ENCODE measurements at regions not wholly inside any gene's neighbourhood (a gene's known extent, or its start where the extent isn't known, plus 50 kb on each side); places are given as distances from the start of the nearest gene placed in this dataset.

- no peak for TF ChIP-seq MXI1 (IDR thresholded peaks at IDR 0.05; ENCODE audit: low read depth, low read length)
These were observed 81.3 kb upstream of the ERCC6L2 start (continued) for GRCh38 chr9:95793924-95794828.

DNA sequence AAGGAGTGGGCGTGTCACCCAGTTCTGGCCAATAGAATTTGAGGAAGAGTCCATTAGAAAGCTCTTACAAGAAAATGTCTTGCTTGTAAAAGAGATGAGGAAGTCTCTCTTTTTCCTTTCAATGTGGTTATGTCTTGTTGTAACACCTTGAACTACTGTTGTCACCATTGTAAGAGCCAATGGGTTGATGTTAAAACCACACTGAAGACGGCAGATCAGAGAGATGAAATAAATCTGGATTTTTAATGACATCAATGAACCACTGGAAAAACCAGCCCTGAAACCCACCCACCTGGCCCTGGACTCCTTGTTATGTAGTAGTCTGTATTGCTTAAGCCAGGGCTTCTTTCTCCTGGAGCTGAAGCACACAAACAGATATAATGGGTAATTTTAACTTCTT lies 83.8 kb upstream of the ERCC6L2 start:
- in situ Hi-C loops (cut with MboI) (no loop called here), intact Hi-C loops (cut with micrococcal nuclease; ENCODE audit: unreplicated experiment) (no loop called here)
- Histone ChIP-seq H3K36me3 (ENCODE audit: control insufficient read depth in 2 of 2, insufficient read depth in 2 of 2, low read length in 1 of 2) (no peaks in the 10 kb centered on the region), H3K27ac (ENCODE audit: control insufficient read depth, insufficient read depth) (no peak overlapping the region), H3K9me3 (replicated peaks; ENCODE audit: control insufficient read depth, insufficient read depth, low read length) (no peaks in the 10 kb centered on the region), H3K4me1 (ENCODE audit: control insufficient read depth, insufficient read depth, low read length) (no peaks in the 10 kb centered on the region), H3K79me2 (ENCODE audit: control insufficient read depth, insufficient read depth, low read length) (no peaks in the 10 kb centered on the region), H2AFZ (ENCODE audit: control insufficient read depth, low read depth, low read length) (no peak overlapping the region), H3K4me3 (no peak overlapping the region), H3K27me3 (replicated peaks in 1 of 2; ENCODE audit: control insufficient read depth in 2 of 2, insufficient read depth in 2 of 2, low read length in 1 of 2) (no peaks in the 10 kb centered on the region; a peak in 2 of 4 replicates), H3K4me2 (ENCODE audit: control insufficient read depth, insufficient read depth) (no peak overlapping the region), H4K20me1 (ENCODE audit: control insufficient read depth, insufficient read depth) (no peaks in the 10 kb centered on the region), H3K9ac (ENCODE audit: control insufficient read depth, insufficient read depth, low read length) (no peak overlapping the region)
- SMC1A ChIA-PET (ENCODE audit: uncharacterized antibody, unreplicated experiment): no interaction called here
- CTCF ChIA-PET: interaction anchor here (0.6 kb wide), 1 partner anchor 1060 kb away, joined by 3 read pairs; no protein-coding TSS in a partner anchor
- RAD21 ChIA-PET (ENCODE audit: unreplicated experiment): no interaction called here
- FAIRE-seq: no peak
- no peak for DNase-seq (ENCODE audit: low read depth, low spot score)
- no peak for ATAC-seq
- 9% methylated on average over 2 of the region's 2 CpGs for WGBS (ENCODE audit: insufficient coverage, insufficient replicate concordance, low lambda C conversion rate, missing lambda C conversion rate)
- BruUV-seq (replicated peaks): no TSS peak
- POLR2A ChIA-PET: no interaction called here
- no peak for TF ChIP-seq RUNX3 (IDR thresholded peaks at IDR 0.05; ENCODE audit: low read length)
- no peak for TF ChIP-seq RBBP5 (conservative IDR thresholded peaks at IDR 0.05)
- TF ChIP-seq POLR2AphosphoS2 (IDR thresholded peaks at IDR 0.05; ENCODE audit: low read depth, low read length): no peak
- TF ChIP-seq MYB (IDR thresholded peaks at IDR 0.05; ENCODE audit: borderline replicate concordance, low read depth, low read length): no peak
- no peak for TF ChIP-seq PBX3 (IDR thresholded peaks at IDR 0.05; ENCODE audit: insufficient replicate concordance, low read depth, low read length)
- TF ChIP-seq TBL1XR1 (IDR thresholded peaks at IDR 0.05; ENCODE audit: low read depth, low read length): no peak
- TF ChIP-seq ASH2L (IDR thresholded peaks at IDR 0.05; ENCODE audit: borderline replicate concordance, low read depth): no peak
- no peak for TF ChIP-seq LARP7 (IDR thresholded peaks at IDR 0.05)
- TF ChIP-seq ZNF687 (IDR thresholded peaks at IDR 0.05): no peak
- no peak for TF ChIP-seq EGR1 (IDR thresholded peaks at IDR 0.05; ENCODE audit: borderline replicate concordance in 1 of 2, low read depth in 2 of 2, low read length in 2 of 2)
- TF ChIP-seq, protein P1, sequence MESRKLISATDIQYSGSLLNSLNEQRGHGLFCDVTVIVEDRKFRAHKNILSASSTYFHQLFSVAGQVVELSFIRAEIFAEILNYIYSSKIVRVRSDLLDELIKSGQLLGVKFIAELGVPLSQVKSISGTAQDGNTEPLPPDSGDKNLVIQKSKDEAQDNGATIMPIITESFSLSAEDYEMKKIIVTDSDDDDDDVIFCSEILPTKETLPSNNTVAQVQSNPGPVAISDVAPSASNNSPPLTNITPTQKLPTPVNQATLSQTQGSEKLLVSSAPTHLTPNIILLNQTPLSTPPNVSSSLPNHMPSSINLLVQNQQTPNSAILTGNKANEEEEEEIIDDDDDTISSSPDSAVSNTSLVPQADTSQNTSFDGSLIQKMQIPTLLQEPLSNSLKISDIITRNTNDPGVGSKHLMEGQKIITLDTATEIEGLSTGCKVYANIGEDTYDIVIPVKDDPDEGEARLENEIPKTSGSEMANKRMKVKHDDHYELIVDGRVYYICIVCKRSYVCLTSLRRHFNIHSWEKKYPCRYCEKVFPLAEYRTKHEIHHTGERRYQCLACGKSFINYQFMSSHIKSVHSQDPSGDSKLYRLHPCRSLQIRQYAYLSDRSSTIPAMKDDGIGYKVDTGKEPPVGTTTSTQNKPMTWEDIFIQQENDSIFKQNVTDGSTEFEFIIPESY (IDR thresholded peaks at IDR 0.05): no peak
- TF ChIP-seq RB1 (IDR thresholded peaks at IDR 0.05; ENCODE audit: borderline replicate concordance): no peak
